Psoas muscle (tissue), 7 donors: ENCODE measurements at regions not wholly inside any gene's neighbourhood (a gene's known extent, or its start where the extent isn't known, plus 50 kb on each side); places are given as distances from the start of the nearest gene placed in this dataset.

ENCODE experiments used
- ATAC-seq, 4 donors: fragments of 200-7000 bp; cut with Tn5 transposase; one replicate each; pipeline ENCODE4 v1.9.1; 2020; ENCODE audit warnings: moderate library complexity in 3 of 4, mild to moderate bottlenecking in 2 of 4
- DNase-seq, 2 donors: peaks; one replicate each; pipeline ENCODE4 v3.0.0-alpha.2; 2020
- H3K27ac ChIP-seq: fragments of 200-600 bp; one replicate; pipeline ENCODE4 v1.8.0; 2022
- H3K27me3 ChIP-seq, 3 donors: fragments of 200-600 bp in 1 of 3; one replicate each; pipeline versions ENCODE4 v1.6.1 to v1.8.0; 2013 to 2022; ENCODE audit warnings: low read length in 2 of 3, mild to moderate bottlenecking in 2 of 3, moderate library complexity in 1 of 3; ENCODE audit not compliant: insufficient read depth in 3 of 3
- H3K36me3 ChIP-seq, 2 donors: fragments of 200-600 bp in 1 of 2; one replicate each; pipeline versions ENCODE4 v1.6.1 to v1.8.0; 2013 to 2022; ENCODE audit warnings: low read depth in 1 of 2, mild to moderate bottlenecking in 1 of 2, moderate library complexity in 1 of 2; ENCODE audit not compliant: insufficient read depth in 1 of 2
- H3K4me1 ChIP-seq: fragments of 200-600 bp; one replicate; pipeline ENCODE4 v1.8.0; 2022
- H3K4me3 ChIP-seq: fragments of 200-600 bp; one replicate; pipeline ENCODE4 v1.8.0; 2022; ENCODE audit warnings: mild to moderate bottlenecking
- H3K9me3 ChIP-seq: fragments of 200-600 bp; one replicate; pipeline ENCODE4 v1.8.0; 2022
- CTCF ChIP-seq: fragments of 200-600 bp; IDR thresholded peaks from one replicate; pipeline ENCODE4 v1.8.0; 2022; ENCODE audit warnings: antibody characterized with exemption
- WGBS, 3 donors: extraction: QIAGEN DNeasy Blood & Tissue Kit; methylation state at CpG; one replicate each; pipeline versions ENCODE4 v1.1.6 to v1.1.7; 2013; 5-methylcytosine and 5-hydroxymethylcytosine counted together
- intact Hi-C, 2 donors: fragments of 100-400 bp; cut with DNase I; formaldehyde crosslinking; loops; one replicate each; pipeline versions ENCODE4 v1.11.0 to v1.14.2; 2022
- donor health status: healthy with polysubstance abuse.
- donor health status: DM: no; HTN: no; CAD: no; lungs with moderate emphysema.
- donor health status: Bipolar disorder and iron deficiency.
- donor health status: healthy.
- donor health status: DM: yes; HTN: yes; CAD: no.
- donor health status: DM: no; HTN: no; CAD: no.
- donor health status: DM: yes; HTN: yes; CAD: no.

- DNase-seq (no peak), ATAC-seq (peak in 3 of 4 donors; percentile 58 to 65 (median 59))
- peaks cover 18% of the 10 kb centered on the region for H3K9me3 ChIP-seq
- peak overlapping the region; percentile 40 for H3K4me3 ChIP-seq
- 8 to 13% (median 13%) methylated on average over 48 to 70 of the region's 70 CpGs for WGBS, 3 donors
- H3K4me1 ChIP-seq = no peaks in the 10 kb centered on the region
- TF ChIP-seq CTCF = peak; percentile 34
- peaks cover 4 to 27% (median 13%) of the 10 kb centered on the region in 3 donors for H3K27me3 ChIP-seq
- no peaks in the 10 kb centered on the region for H3K36me3 ChIP-seq
- intact Hi-C loops = loop anchor here in 1 of 2 donors (10.0 kb wide), 2 partner anchors 55 to 135 kb away; no protein-coding TSS in a partner anchor
- H3K27ac ChIP-seq = no peak overlapping the region
Observed at GRCh38 chr9:34809504-34810186, 99.7 kb upstream of the CCL21 start.

- Histone ChIP-seq H3K36me3 (no peaks in the 10 kb centered on the region), H3K27ac (no peak overlapping the region), H3K4me1 (no peaks in the 10 kb centered on the region), H3K27me3 (peaks cover 0 to 2% (median 0%) of the 10 kb centered on the region in 3 donors), H3K4me3 (no peak overlapping the region), H3K9me3 (peaks cover 9% of the 10 kb centered on the region)
- no peak for ATAC-seq
- 43 to 62% (median 49%) methylated on average over 2 of the region's 2 CpGs for WGBS, 3 donors
- no peak for DNase-seq
- TF ChIP-seq CTCF = no peak
- intact Hi-C loops = no loop called here
Observed at GRCh38 chr9:34802916-34803315, 93.0 kb upstream of the CCL21 start.

GRCh38 chr9:34797367-34797766 is 87.4 kb upstream of the CCL21 start:
- DNase-seq (no peak), ATAC-seq (no peak)
- 67 to 75% (median 72%) methylated on average over 14 of the region's 14 CpGs for WGBS, 3 donors
- no peaks in the 10 kb centered on the region for H3K4me1 ChIP-seq
- H3K4me3 ChIP-seq = no peak overlapping the region
- H3K36me3 ChIP-seq = no peaks in the 10 kb centered on the region
- intact Hi-C loops = no loop called here
- TF ChIP-seq CTCF = no peak
- H3K27ac ChIP-seq = no peak overlapping the region
- peaks cover 0 to 10% (median 0%) of the 10 kb centered on the region in 3 donors for H3K27me3 ChIP-seq
- H3K9me3 ChIP-seq = no peaks in the 10 kb centered on the region

- ATAC-seq = no peak
- TF ChIP-seq CTCF = no peak
- Histone ChIP-seq H3K27me3 (peaks cover 0 to 10% (median 0%) of the 10 kb centered on the region in 3 donors), H3K27ac (no peak overlapping the region), H3K9me3 (no peaks in the 10 kb centered on the region), H3K4me1 (no peaks in the 10 kb centered on the region), H3K4me3 (no peak overlapping the region), H3K36me3 (no peaks in the 10 kb centered on the region)
- intact Hi-C loops = no loop called here
- no peak for DNase-seq
- WGBS, 3 donors = 13 to 14% (median 13%) methylated on average over 7 of the region's 7 CpGs
Observed at GRCh38 chr9:34796924-34797323, 87.0 kb upstream of the CCL21 start.

- no peak for ATAC-seq
- H3K9me3 ChIP-seq = no peaks in the 10 kb centered on the region
- no peak overlapping the region for H3K27ac ChIP-seq
- no peak overlapping the region for H3K4me3 ChIP-seq
- no peaks in the 10 kb centered on the region for H3K36me3 ChIP-seq
- TF ChIP-seq CTCF = no peak
- 52 to 65% (median 56%) methylated on average over 2 of the region's 2 CpGs for WGBS, 3 donors
- intact Hi-C loops = no loop called here
- no peaks in the 10 kb centered on the region for H3K4me1 ChIP-seq
- no peak for DNase-seq
- H3K27me3 ChIP-seq = peaks cover 0 to 10% (median 0%) of the 10 kb centered on the region in 3 donors
Observed at GRCh38 chr9:34793428-34793827, 83.5 kb upstream of the CCL21 start.
